ENCODE measurements at regions not wholly inside any gene's neighbourhood (a gene's known extent, or its start where the extent isn't known, plus 50 kb on each side); places are given as distances from the start of the nearest gene placed in this dataset.

GRCh38 chr6:133083248-133083967, 157.7 kb upstream of the EYA4 start:
- Histone ChIP-seq H3K9me3 (no peaks in the 10 kb centered on the region), H3K27ac (replicated peaks in 1 of 4) (no peak overlapping the region), H3K4me3 (no peak overlapping the region), H3K4me1 (peaks cover 0 to 6% (median 0%) of the 10 kb centered on the region in 4 donors), H3K36me3 (no peaks in the 10 kb centered on the region), H3K27me3 (no peaks in the 10 kb centered on the region)
- intact Hi-C loops (cut with DNase I), result no loop called here
- DNase-seq (ENCODE audit: extremely low spot score), result no peak
- WGBS, result 62% methylated on average over 2 of the region's 2 CpGs
- no peak for TF ChIP-seq POLR2A (IDR thresholded peaks at IDR 0.05; ENCODE audit: low read depth)
- TF ChIP-seq, protein P1, sequence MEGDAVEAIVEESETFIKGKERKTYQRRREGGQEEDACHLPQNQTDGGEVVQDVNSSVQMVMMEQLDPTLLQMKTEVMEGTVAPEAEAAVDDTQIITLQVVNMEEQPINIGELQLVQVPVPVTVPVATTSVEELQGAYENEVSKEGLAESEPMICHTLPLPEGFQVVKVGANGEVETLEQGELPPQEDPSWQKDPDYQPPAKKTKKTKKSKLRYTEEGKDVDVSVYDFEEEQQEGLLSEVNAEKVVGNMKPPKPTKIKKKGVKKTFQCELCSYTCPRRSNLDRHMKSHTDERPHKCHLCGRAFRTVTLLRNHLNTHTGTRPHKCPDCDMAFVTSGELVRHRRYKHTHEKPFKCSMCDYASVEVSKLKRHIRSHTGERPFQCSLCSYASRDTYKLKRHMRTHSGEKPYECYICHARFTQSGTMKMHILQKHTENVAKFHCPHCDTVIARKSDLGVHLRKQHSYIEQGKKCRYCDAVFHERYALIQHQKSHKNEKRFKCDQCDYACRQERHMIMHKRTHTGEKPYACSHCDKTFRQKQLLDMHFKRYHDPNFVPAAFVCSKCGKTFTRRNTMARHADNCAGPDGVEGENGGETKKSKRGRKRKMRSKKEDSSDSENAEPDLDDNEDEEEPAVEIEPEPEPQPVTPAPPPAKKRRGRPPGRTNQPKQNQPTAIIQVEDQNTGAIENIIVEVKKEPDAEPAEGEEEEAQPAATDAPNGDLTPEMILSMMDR (IDR thresholded peaks at IDR 0.05), result no peak
- no peak for TF ChIP-seq POLR2AphosphoS5 (IDR thresholded peaks at IDR 0.05)
- TF ChIP-seq EP300 (IDR thresholded peaks at IDR 0.05), result no peak

DNA sequence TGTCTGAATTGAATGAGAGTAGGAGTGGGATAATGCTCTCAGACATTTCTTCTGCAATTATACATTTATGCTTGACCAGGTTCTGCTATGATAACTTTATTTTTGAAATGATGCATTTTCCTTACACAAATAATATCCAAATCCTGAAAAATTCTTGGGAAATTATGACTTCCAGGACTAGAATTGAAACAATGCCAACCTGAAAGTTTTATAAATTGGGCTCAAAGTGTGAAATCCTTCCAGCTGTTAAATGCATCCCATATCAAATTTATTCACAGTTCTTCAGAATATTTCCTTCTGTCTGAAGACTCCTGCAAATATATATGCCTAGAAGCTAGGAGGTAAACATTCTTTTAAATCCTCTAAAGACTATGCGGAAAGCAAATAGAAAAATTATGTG, 155.7 kb upstream of the EYA4 start:
- H3K4me1 ChIP-seq, result peaks cover 0 to 6% (median 0%) of the 10 kb centered on the region in 4 donors
- no peaks in the 10 kb centered on the region for H3K27me3 ChIP-seq
- no peak overlapping the region for H3K4me3 ChIP-seq
- DNase-seq (ENCODE audit: extremely low spot score), result no peak
- no peaks in the 10 kb centered on the region for H3K9me3 ChIP-seq
- H3K36me3 ChIP-seq, result no peaks in the 10 kb centered on the region
- no peak overlapping the region for H3K27ac ChIP-seq (replicated peaks in 1 of 4)
- WGBS, result 93% methylated on average over 1 of the region's 1 CpG
- TF ChIP-seq POLR2A (IDR thresholded peaks at IDR 0.05; ENCODE audit: low read depth), result no peak
- no peak for TF ChIP-seq EP300 (IDR thresholded peaks at IDR 0.05)
- TF ChIP-seq, protein P1 (IDR thresholded peaks at IDR 0.05), result no peak
- no peak for TF ChIP-seq POLR2AphosphoS5 (IDR thresholded peaks at IDR 0.05)
- intact Hi-C loops (cut with DNase I), result no loop called here

DNA sequence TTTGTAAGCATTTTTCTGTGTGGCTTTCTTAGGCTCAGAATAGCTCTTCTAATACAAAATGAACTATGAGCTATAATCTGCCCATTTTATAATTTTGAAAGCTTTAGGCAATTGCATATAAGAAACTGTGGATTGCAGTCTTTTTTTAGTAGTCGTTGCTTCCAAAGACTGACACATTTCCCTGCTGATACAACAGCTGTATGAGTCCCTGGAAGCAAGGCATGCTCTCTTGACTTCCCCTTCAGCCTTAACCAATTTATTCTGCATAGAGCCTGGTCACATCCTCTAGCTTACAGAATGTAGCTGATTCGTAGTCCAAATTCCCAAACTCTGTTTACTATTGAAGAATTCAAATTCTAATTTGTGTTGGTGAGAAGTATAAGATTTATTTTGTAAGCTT, 155.3 kb upstream of the EYA4 start:
- whole genome bisulfite sequencing, result 44% methylated on average over 2 of the region's 2 CpGs
- intact Hi-C loops (cut with DNase I), result no loop called here

DNA sequence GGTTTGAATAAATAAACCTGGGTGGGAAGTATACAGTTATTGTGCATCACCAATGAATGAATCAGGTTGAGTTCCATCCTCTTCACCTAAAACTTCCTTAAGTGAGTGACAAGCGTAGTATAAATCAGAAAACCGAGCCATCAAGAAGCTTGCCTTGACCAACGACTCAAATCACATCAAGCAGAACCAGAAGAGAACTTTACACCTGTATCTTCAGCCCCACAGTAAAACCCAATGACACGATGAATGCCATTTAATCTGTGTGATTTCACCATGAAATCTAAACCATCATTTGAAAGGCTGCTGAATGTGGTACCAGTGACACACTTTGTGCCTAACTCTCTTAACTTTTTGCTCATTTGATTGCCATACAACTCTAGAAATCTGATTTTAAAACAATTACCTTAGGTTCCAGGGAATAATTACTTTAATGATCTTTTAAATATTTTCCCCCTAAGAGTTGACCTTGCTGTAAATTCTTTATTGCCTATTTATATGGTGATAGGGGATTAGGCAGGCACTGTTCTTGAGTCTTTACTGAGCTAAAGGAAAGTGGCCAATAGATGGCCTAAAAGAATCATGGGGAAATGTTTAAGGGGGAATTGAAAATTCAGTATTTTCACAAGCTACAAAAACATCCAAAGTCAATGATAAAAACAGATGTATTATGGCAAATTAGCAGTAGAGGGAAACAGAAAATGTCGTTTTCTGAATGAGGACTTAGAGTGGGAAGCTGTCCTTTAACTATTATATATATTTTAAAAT, 152.0 kb upstream of the EYA4 start:
- H3K36me3 ChIP-seq, result no peaks in the 10 kb centered on the region
- H3K4me1 ChIP-seq, result no peaks in the 10 kb centered on the region
- no peaks in the 10 kb centered on the region for H3K9me3 ChIP-seq
- no peak overlapping the region for H3K27ac ChIP-seq (replicated peaks in 1 of 4)
- H3K27me3 ChIP-seq, result no peaks in the 10 kb centered on the region
- intact Hi-C loops (cut with DNase I), result no loop called here
- WGBS, result 90% methylated on average over 5 of the region's 5 CpGs
- H3K4me3 ChIP-seq, result no peak overlapping the region
- TF ChIP-seq POLR2AphosphoS5 (IDR thresholded peaks at IDR 0.05) (no peak), POLR2A (IDR thresholded peaks at IDR 0.05; ENCODE audit: low read depth) (no peak), EP300 (IDR thresholded peaks at IDR 0.05) (no peak)
- TF ChIP-seq, protein P1 (IDR thresholded peaks at IDR 0.05), result no peak
- DNase-seq (ENCODE audit: extremely low spot score), result no peak

More for the DNA sequence above, 155.3 kb upstream of the EYA4 start:
- Histone ChIP-seq H3K27ac (replicated peaks in 1 of 4) (no peak overlapping the region), H3K4me1 (peaks cover 0 to 6% (median 0%) of the 10 kb centered on the region in 4 donors), H3K36me3 (no peaks in the 10 kb centered on the region), H3K4me3 (no peak overlapping the region), H3K27me3 (no peaks in the 10 kb centered on the region), H3K9me3 (no peaks in the 10 kb centered on the region)
- TF ChIP-seq EP300 (IDR thresholded peaks at IDR 0.05) (no peak), POLR2AphosphoS5 (IDR thresholded peaks at IDR 0.05) (no peak), POLR2A (IDR thresholded peaks at IDR 0.05; ENCODE audit: low read depth) (no peak)
- TF ChIP-seq, protein P1 (IDR thresholded peaks at IDR 0.05), result no peak
- DNase-seq (ENCODE audit: extremely low spot score), result no peak

Data from esophagus muscularis mucosa (tissue), 4 donors.